ENCODE measurements at regions not wholly inside any gene's neighbourhood (a gene's known extent, or its start where the extent isn't known, plus 50 kb on each side); places are given as distances from the start of the nearest gene placed in this dataset.

- DNase-seq = no peak
Measured at GRCh38 chr16:65469116-65469515, 347.3 kb upstream of the CDH11 start.

GRCh38 chr16:65468133-65468532 is 346.3 kb upstream of the CDH11 start:
- DNase-seq = peak; percentile 57

- DNase-seq = no peak
Measured at GRCh38 chr16:65463652-65464260, 341.9 kb upstream of the CDH11 start.

GRCh38 chr16:65457084-65457483 is 335.2 kb upstream of the CDH11 start:
- DNase-seq = no peak

GRCh38 chr16:65455761-65456160 is 333.9 kb upstream of the CDH11 start:
- DNase-seq = no peak

- DNase-seq = peak; percentile 95
Measured at GRCh38 chr16:65453646-65454045, 331.8 kb upstream of the CDH11 start.

GRCh38 chr16:65449526-65449925 is 327.7 kb upstream of the CDH11 start:
- DNase-seq = no peak

- no peak for DNase-seq
Measured at GRCh38 chr16:65446427-65446826, 324.6 kb upstream of the CDH11 start.

- DNase-seq = no peak
Measured at GRCh38 chr16:65445313-65446260, 323.7 kb upstream of the CDH11 start.

- DNase-seq = no peak
Measured at GRCh38 chr16:65441501-65441900, 319.6 kb upstream of the CDH11 start.

- DNase-seq = no peak
Measured at GRCh38 chr16:65429504-65430181, 307.8 kb upstream of the CDH11 start.

- no peak for DNase-seq
Measured at GRCh38 chr16:65426484-65426883, 304.6 kb upstream of the CDH11 start.

- no peak for DNase-seq
Measured at GRCh38 chr16:65422934-65423333, 301.1 kb upstream of the CDH11 start.

GRCh38 chr16:65421596-65421995 is 299.7 kb upstream of the CDH11 start:
- DNase-seq = no peak

- no peak for DNase-seq
Measured at GRCh38 chr16:65418435-65418834, 296.6 kb upstream of the CDH11 start.

GRCh38 chr16:65415460-65415859 is 293.6 kb upstream of the CDH11 start:
- DNase-seq = no peak

- DNase-seq = no peak
Measured at GRCh38 chr16:65414284-65414984, 292.6 kb upstream of the CDH11 start.

GRCh38 chr16:65413861-65414260 is 292.0 kb upstream of the CDH11 start:
- no peak for DNase-seq

- no peak for DNase-seq
Measured at GRCh38 chr16:65410801-65411200, 288.9 kb upstream of the CDH11 start.

- no peak for DNase-seq
Measured at GRCh38 chr16:65409510-65409909, 287.6 kb upstream of the CDH11 start.

GRCh38 chr16:65406933-65407332 is 285.1 kb upstream of the CDH11 start:
- DNase-seq = no peak

GRCh38 chr16:65406116-65406515 is 284.3 kb upstream of the CDH11 start:
- DNase-seq = no peak

- DNase-seq = peak; percentile 16
Measured at GRCh38 chr16:65394281-65394680, 272.4 kb upstream of the CDH11 start.
